HEK293 (cell line): ENCODE measurements at regions not wholly inside any gene's neighbourhood (a gene's known extent, or its start where the extent isn't known, plus 50 kb on each side); places are given as distances from the start of the nearest gene placed in this dataset.

Source experiments
- CTCF ChIA-PET: fragments of 350-600 bp; formaldehyde crosslinking; extraction: SDS; loops from one replicate; lab custom pipeline; 2021; ENCODE audit warnings: antibody characterized with exemption; lab: Yijun Ruan, JAX
- POLR2A ChIA-PET: fragments of 300-600 bp; formaldehyde crosslinking; extraction: SDS; loops from one replicate; lab custom pipeline; 2020; ENCODE audit warnings: antibody characterized with exemption, inconsistent platforms; lab: Yijun Ruan, JAX
- H3K27ac ChIP-seq: fragments of 200-500 bp; sonication (Bioruptor generic); 2 replicates; pipeline ENCODE4 v1.5.1; 2014; ENCODE audit warnings: low read depth, low read length, control low read depth, inconsistent platforms; ENCODE audit errors: extremely low read depth
- H3K36me3 ChIP-seq, 2 experiments: fragments of 200-500 bp in 1 of 2; sonication (Bioruptor generic) in 1 of 2; 1 replicate in 1 of 2; 2 replicates in 1 of 2; pipeline ENCODE4 v1.5.1; 2014 to 2017; ENCODE audit warnings: inconsistent platforms in 2 of 2, low read length in 2 of 2; ENCODE audit not compliant: control insufficient read depth in 2 of 2, insufficient read depth in 1 of 2
- H3K4me1 ChIP-seq: fragments of 200-500 bp; sonication (Bioruptor generic); 2 replicates; pipeline ENCODE4 v1.5.1; 2014; ENCODE audit warnings: mild to moderate bottlenecking, low read length, inconsistent platforms; ENCODE audit not compliant: control insufficient read depth, insufficient read depth
- H3K4me3 ChIP-seq: 2 replicates; pipeline ENCODE4 v1.5.1; 2011; ENCODE audit warnings: low read depth, mild to moderate bottlenecking, control low read depth, low read length, moderate library complexity
- H3K9me3 ChIP-seq: fragments of 200-500 bp; sonication (Bioruptor generic); 2 replicates; pipeline ENCODE4 v1.5.1; 2014; ENCODE audit warnings: low read depth, low read length, inconsistent platforms; ENCODE audit not compliant: control insufficient read depth, insufficient read depth
- KLF8 ChIP-seq: fragments of 450-650 bp; formaldehyde crosslinking; IDR thresholded peaks from 2 replicates; pipeline ENCODE4 v1.5.1; 2016; ENCODE audit warnings: missing biosample characterization, missing genetic modification characterization
- RBAK ChIP-seq: fragments of 450-650 bp; formaldehyde crosslinking; IDR thresholded peaks from 2 replicates; pipeline ENCODE4 v1.5.1; 2016; ENCODE audit warnings: missing biosample characterization, missing genetic modification characterization
- ZNF157 ChIP-seq: fragments of 450-650 bp; formaldehyde crosslinking; IDR thresholded peaks from 2 replicates; pipeline ENCODE4 v1.5.1; 2016; ENCODE audit warnings: missing biosample characterization, missing genetic modification characterization
- ZNF184 ChIP-seq: fragments of 450-650 bp; IDR thresholded peaks from 2 replicates; pipeline ENCODE4 v1.5.1; 2018; ENCODE audit warnings: missing biosample characterization, mild to moderate bottlenecking, missing genetic modification characterization
- ZNF571 ChIP-seq: fragments of 450-650 bp; formaldehyde crosslinking; IDR thresholded peaks from 2 replicates; pipeline ENCODE4 v1.5.0; 2017; ENCODE audit warnings: missing biosample characterization, missing genetic modification characterization
- ZNF76 ChIP-seq: fragments of 450-650 bp; formaldehyde crosslinking; IDR thresholded peaks from 2 replicates; pipeline ENCODE4; 2016; ENCODE audit warnings: low read depth, missing biosample characterization, missing genetic modification characterization, borderline replicate concordance
- ZSCAN23 ChIP-seq: fragments of 450-650 bp; formaldehyde crosslinking; IDR thresholded peaks from 2 replicates; pipeline ENCODE4 v1.5.1; 2016; ENCODE audit warnings: missing biosample characterization, missing genetic modification characterization
- TF ChIP-seq, protein P1 (sequence below): fragments of 450-650 bp; formaldehyde crosslinking; conservative IDR thresholded peaks from 2 replicates; pipeline ENCODE4 v1.5.1; 2016; ENCODE audit warnings: low read depth, missing biosample characterization, missing genetic modification characterization
- TF ChIP-seq, protein P2 (sequence below): fragments of 450-650 bp; formaldehyde crosslinking; IDR thresholded peaks from 2 replicates; pipeline ENCODE4 v1.5.1; 2016; ENCODE audit warnings: missing biosample characterization, missing genetic modification characterization, low read depth
- TF ChIP-seq, protein P3 (sequence below): fragments of 450-650 bp; formaldehyde crosslinking; IDR thresholded peaks from 2 replicates; pipeline ENCODE4 v1.5.1; 2016; ENCODE audit warnings: missing biosample characterization, missing genetic modification characterization
- TF ChIP-seq, protein P4 (sequence below): fragments of 450-650 bp; formaldehyde crosslinking; IDR thresholded peaks from 2 replicates; pipeline ENCODE4 v1.5.1; 2017; ENCODE audit warnings: missing biosample characterization, mild to moderate bottlenecking, missing genetic modification characterization, moderate library complexity
- TF ChIP-seq, protein P5 (sequence below): fragments of 450-650 bp; formaldehyde crosslinking; IDR thresholded peaks from 2 replicates; pipeline ENCODE4 v1.5.1; 2017; ENCODE audit warnings: missing biosample characterization, missing genetic modification characterization

DNA sequence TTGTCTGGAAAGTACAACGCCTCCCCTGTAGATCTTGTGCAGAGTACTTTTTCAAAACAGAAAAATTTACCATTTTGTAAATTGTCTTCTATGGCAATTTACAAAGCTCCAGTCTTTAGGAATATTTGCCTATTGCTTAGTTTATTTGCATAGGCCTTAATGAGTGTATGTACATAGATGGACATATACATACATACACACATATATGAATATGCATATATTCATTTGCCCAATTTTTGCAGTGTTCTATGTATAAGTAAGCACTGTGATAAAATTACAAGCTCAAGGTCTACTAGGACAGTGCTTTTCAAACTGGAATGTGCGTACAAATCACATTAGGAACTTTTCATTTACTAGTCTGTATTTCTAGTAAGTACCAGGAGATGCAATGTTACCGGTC, 301.3 kb upstream of the SMARCA2 start:
- no peaks in the 10 kb centered on the region for H3K36me3 ChIP-seq
- H3K27ac ChIP-seq = no peak overlapping the region
- H3K4me1 ChIP-seq = no peaks in the 10 kb centered on the region
- TF ChIP-seq, protein P1, sequence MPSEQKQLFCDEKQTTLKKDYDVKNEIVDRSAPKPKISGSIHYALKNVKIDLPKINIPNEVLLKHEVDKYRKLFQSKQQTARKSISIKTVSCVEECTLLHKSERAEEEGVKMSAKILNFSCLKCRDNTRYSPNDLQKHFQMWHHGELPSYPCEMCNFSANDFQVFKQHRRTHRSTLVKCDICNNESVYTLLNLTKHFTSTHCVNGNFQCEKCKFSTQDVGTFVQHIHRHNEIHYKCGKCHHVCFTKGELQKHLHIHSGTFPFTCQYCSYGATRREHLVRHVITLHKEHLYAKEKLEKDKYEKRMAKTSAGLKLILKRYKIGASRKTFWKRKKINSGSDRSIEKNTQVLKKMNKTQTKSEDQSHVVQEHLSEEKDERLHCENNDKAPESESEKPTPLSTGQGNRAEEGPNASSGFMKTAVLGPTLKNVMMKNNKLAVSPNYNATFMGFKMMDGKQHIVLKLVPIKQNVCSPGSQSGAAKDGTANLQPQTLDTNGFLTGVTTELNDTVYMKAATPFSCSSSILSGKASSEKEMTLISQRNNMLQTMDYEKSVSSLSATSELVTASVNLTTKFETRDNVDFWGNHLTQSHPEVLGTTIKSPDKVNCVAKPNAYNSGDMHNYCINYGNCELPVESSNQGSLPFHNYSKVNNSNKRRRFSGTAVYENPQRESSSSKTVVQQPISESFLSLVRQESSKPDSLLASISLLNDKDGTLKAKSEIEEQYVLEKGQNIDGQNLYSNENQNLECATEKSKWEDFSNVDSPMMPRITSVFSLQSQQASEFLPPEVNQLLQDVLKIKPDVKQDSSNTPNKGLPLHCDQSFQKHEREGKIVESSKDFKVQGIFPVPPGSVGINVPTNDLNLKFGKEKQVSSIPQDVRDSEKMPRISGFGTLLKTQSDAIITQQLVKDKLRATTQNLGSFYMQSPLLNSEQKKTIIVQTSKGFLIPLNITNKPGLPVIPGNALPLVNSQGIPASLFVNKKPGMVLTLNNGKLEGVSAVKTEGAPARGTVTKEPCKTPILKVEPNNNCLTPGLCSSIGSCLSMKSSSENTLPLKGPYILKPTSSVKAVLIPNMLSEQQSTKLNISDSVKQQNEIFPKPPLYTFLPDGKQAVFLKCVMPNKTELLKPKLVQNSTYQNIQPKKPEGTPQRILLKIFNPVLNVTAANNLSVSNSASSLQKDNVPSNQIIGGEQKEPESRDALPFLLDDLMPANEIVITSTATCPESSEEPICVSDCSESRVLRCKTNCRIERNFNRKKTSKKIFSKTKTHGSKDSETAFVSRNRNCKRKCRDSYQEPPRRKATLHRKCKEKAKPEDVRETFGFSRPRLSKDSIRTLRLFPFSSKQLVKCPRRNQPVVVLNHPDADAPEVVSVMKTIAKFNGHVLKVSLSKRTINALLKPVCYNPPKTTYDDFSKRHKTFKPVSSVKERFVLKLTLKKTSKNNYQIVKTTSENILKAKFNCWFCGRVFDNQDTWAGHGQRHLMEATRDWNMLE (tag by site-specific recombination) = no peak
- TF ChIP-seq ZSCAN23 (tag by site-specific recombination) = no peak
- no peak for TF ChIP-seq ZNF157 (tag by site-specific recombination)
- TF ChIP-seq RBAK = no peak
- TF ChIP-seq, protein P2, sequence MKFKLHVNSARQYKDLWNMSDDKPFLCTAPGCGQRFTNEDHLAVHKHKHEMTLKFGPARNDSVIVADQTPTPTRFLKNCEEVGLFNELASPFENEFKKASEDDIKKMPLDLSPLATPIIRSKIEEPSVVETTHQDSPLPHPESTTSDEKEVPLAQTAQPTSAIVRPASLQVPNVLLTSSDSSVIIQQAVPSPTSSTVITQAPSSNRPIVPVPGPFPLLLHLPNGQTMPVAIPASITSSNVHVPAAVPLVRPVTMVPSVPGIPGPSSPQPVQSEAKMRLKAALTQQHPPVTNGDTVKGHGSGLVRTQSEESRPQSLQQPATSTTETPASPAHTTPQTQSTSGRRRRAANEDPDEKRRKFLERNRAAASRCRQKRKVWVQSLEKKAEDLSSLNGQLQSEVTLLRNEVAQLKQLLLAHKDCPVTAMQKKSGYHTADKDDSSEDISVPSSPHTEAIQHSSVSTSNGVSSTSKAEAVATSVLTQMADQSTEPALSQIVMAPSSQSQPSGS = no peak
- no peak overlapping the region for H3K4me3 ChIP-seq
- ChIA-PET CTCF (interaction anchor here (1.3 kb wide), 1 partner anchor 12 kb away, joined by 3 read pairs; no protein-coding TSS in a partner anchor), POLR2A (no interaction called here)
- no peaks in the 10 kb centered on the region for H3K9me3 ChIP-seq

DNA sequence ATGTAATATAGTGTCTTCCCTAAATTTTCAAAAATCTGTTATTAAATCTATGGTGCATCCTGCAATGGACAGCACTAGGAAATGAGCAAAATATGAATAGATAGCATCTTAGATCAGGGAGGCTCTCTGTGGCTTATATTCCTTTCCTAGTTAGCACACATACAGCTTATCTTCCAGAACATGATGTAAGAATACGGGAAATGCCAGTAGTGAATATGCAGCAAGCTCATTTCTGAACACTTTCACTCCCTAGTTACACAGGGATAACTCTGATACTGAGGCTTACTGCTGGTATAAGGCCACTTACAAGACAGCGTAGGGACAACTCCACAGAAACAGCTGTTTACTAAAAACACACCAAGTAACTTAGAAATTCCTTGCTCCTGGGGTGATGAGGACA, 297.3 kb upstream of the SMARCA2 start:
- Histone ChIP-seq H3K9me3 (no peaks in the 10 kb centered on the region), H3K4me1 (no peaks in the 10 kb centered on the region), H3K36me3 (no peaks in the 10 kb centered on the region), H3K27ac (no peak overlapping the region), H3K4me3 (no peak overlapping the region)
- POLR2A ChIA-PET = no interaction called here
- no peak for TF ChIP-seq KLF8
- TF ChIP-seq, protein P3, sequence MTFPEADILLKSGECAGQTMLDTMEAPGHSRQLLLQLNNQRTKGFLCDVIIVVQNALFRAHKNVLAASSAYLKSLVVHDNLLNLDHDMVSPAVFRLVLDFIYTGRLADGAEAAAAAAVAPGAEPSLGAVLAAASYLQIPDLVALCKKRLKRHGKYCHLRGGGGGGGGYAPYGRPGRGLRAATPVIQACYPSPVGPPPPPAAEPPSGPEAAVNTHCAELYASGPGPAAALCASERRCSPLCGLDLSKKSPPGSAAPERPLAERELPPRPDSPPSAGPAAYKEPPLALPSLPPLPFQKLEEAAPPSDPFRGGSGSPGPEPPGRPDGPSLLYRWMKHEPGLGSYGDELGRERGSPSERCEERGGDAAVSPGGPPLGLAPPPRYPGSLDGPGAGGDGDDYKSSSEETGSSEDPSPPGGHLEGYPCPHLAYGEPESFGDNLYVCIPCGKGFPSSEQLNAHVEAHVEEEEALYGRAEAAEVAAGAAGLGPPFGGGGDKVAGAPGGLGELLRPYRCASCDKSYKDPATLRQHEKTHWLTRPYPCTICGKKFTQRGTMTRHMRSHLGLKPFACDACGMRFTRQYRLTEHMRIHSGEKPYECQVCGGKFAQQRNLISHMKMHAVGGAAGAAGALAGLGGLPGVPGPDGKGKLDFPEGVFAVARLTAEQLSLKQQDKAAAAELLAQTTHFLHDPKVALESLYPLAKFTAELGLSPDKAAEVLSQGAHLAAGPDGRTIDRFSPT (tag by site-specific recombination) = no peak
- CTCF ChIA-PET = interaction anchor here (1.1 to 1.9 kb wide), 2 partner anchors 11 to 15 kb away, joined by 4 to 10 read pairs; no protein-coding TSS in a partner anchor

DNA sequence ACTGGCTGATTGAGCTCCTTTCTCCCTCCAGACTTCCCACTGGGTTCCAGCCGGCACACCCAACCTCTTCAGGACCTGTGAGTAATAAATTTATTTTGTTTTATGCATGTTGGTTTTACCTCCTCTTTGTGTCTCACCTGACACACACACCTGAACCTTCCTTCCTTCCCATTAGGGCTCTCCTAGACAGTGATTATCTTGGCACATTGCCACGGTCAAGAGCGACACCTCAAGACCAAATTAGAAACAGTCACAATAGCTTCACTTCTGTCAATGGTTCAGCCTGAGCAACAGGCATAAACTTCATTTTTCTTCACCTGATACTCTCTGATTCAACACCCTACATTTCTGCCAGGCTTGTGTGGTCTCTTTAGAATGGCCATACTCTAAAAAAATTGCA, 296.3 kb upstream of the SMARCA2 start:
- Histone ChIP-seq H3K27ac (no peak overlapping the region), H3K4me3 (no peak overlapping the region), H3K36me3 (no peaks in the 10 kb centered on the region), H3K4me1 (no peaks in the 10 kb centered on the region), H3K9me3 (no peaks in the 10 kb centered on the region)
- ChIA-PET POLR2A (no interaction called here), CTCF (interaction anchor here (0.7 to 1.9 kb wide), 2 partner anchors 14 to 374 kb away, joined by 3 to 10 read pairs; no protein-coding TSS in a partner anchor)
- TF ChIP-seq, protein P4, sequence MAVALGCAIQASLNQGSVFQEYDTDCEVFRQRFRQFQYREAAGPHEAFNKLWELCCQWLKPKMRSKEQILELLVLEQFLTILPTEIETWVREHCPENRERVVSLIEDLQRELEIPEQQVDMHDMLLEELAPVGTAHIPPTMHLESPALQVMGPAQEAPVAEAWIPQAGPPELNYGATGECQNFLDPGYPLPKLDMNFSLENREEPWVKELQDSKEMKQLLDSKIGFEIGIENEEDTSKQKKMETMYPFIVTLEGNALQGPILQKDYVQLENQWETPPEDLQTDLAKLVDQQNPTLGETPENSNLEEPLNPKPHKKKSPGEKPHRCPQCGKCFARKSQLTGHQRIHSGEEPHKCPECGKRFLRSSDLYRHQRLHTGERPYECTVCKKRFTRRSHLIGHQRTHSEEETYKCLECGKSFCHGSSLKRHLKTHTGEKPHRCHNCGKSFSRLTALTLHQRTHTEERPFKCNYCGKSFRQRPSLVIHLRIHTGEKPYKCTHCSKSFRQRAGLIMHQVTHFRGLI = no peak
- TF ChIP-seq, protein P5, sequence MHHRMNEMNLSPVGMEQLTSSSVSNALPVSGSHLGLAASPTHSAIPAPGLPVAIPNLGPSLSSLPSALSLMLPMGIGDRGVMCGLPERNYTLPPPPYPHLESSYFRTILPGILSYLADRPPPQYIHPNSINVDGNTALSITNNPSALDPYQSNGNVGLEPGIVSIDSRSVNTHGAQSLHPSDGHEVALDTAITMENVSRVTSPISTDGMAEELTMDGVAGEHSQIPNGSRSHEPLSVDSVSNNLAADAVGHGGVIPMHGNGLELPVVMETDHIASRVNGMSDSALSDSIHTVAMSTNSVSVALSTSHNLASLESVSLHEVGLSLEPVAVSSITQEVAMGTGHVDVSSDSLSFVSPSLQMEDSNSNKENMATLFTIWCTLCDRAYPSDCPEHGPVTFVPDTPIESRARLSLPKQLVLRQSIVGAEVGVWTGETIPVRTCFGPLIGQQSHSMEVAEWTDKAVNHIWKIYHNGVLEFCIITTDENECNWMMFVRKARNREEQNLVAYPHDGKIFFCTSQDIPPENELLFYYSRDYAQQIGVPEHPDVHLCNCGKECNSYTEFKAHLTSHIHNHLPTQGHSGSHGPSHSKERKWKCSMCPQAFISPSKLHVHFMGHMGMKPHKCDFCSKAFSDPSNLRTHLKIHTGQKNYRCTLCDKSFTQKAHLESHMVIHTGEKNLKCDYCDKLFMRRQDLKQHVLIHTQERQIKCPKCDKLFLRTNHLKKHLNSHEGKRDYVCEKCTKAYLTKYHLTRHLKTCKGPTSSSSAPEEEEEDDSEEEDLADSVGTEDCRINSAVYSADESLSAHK (tag by site-specific recombination) = no peak
- TF ChIP-seq ZNF76 (tag by site-specific recombination) = no peak
- TF ChIP-seq ZNF571 (tag by site-specific recombination) = no peak
- no peak for TF ChIP-seq ZNF184 (tag by site-specific recombination)
